H1 (cell line): ENCODE measurements at regions not wholly inside any gene's neighbourhood (a gene's known extent, or its start where the extent isn't known, plus 50 kb on each side); places are given as distances from the start of the nearest gene placed in this dataset.

Source experiments
- BCL11A ChIP-seq, 2 experiments: IDR thresholded peaks; one replicate each; pipeline ENCODE4 v1.6.1; 2011; ENCODE audit warnings: low read depth in 2 of 2, low read length in 2 of 2, mild to moderate bottlenecking in 2 of 2
- RBBP5 ChIP-seq: IDR thresholded peaks from 2 replicates; pipeline ENCODE4 v1.7.1; 2012; ENCODE audit warnings: low read depth, mild to moderate bottlenecking, inconsistent platforms, low read length, moderate library complexity, borderline replicate concordance
- RFX5 ChIP-seq: IDR thresholded peaks from 2 replicates; pipeline ENCODE4 v1.6.1; 2011; ENCODE audit warnings: low read depth, low read length, improper control_type of control experiment, borderline replicate concordance
- TF ChIP-seq, protein P1 (sequence below): fragments of 300-600 bp; sonication (generic); IDR thresholded peaks from 2 replicates; pipeline ENCODE4 v1.7.1; 2012; ENCODE audit warnings: low read length, moderate library complexity, mild to moderate bottlenecking, inconsistent platforms; ENCODE audit not compliant: insufficient replicate concordance
- TF ChIP-seq, protein P2 (sequence below): IDR thresholded peaks from 2 replicates; pipeline ENCODE4 v1.6.1; 2012; ENCODE audit warnings: inconsistent platforms

DNA sequence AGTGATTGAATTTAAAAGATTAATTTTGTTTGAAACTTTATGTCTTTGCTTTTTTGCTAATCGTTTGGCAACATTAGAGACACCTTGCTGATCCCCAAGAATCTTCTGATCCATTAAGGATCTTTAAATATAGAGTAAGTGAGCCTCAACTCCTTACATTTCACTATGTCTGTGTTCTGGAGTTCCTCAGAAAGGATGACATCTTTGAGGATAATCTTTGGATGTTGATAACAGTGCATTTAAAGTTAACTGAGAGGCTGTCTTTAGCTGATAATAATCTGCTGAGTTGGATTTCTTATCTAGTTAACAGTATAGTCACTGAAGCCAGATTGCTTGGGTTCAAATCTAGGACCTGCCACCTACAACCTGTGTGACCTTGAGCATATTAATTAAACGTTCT lies 221.6 kb upstream of the EMCN start (continued):
- TF ChIP-seq, protein P1, sequence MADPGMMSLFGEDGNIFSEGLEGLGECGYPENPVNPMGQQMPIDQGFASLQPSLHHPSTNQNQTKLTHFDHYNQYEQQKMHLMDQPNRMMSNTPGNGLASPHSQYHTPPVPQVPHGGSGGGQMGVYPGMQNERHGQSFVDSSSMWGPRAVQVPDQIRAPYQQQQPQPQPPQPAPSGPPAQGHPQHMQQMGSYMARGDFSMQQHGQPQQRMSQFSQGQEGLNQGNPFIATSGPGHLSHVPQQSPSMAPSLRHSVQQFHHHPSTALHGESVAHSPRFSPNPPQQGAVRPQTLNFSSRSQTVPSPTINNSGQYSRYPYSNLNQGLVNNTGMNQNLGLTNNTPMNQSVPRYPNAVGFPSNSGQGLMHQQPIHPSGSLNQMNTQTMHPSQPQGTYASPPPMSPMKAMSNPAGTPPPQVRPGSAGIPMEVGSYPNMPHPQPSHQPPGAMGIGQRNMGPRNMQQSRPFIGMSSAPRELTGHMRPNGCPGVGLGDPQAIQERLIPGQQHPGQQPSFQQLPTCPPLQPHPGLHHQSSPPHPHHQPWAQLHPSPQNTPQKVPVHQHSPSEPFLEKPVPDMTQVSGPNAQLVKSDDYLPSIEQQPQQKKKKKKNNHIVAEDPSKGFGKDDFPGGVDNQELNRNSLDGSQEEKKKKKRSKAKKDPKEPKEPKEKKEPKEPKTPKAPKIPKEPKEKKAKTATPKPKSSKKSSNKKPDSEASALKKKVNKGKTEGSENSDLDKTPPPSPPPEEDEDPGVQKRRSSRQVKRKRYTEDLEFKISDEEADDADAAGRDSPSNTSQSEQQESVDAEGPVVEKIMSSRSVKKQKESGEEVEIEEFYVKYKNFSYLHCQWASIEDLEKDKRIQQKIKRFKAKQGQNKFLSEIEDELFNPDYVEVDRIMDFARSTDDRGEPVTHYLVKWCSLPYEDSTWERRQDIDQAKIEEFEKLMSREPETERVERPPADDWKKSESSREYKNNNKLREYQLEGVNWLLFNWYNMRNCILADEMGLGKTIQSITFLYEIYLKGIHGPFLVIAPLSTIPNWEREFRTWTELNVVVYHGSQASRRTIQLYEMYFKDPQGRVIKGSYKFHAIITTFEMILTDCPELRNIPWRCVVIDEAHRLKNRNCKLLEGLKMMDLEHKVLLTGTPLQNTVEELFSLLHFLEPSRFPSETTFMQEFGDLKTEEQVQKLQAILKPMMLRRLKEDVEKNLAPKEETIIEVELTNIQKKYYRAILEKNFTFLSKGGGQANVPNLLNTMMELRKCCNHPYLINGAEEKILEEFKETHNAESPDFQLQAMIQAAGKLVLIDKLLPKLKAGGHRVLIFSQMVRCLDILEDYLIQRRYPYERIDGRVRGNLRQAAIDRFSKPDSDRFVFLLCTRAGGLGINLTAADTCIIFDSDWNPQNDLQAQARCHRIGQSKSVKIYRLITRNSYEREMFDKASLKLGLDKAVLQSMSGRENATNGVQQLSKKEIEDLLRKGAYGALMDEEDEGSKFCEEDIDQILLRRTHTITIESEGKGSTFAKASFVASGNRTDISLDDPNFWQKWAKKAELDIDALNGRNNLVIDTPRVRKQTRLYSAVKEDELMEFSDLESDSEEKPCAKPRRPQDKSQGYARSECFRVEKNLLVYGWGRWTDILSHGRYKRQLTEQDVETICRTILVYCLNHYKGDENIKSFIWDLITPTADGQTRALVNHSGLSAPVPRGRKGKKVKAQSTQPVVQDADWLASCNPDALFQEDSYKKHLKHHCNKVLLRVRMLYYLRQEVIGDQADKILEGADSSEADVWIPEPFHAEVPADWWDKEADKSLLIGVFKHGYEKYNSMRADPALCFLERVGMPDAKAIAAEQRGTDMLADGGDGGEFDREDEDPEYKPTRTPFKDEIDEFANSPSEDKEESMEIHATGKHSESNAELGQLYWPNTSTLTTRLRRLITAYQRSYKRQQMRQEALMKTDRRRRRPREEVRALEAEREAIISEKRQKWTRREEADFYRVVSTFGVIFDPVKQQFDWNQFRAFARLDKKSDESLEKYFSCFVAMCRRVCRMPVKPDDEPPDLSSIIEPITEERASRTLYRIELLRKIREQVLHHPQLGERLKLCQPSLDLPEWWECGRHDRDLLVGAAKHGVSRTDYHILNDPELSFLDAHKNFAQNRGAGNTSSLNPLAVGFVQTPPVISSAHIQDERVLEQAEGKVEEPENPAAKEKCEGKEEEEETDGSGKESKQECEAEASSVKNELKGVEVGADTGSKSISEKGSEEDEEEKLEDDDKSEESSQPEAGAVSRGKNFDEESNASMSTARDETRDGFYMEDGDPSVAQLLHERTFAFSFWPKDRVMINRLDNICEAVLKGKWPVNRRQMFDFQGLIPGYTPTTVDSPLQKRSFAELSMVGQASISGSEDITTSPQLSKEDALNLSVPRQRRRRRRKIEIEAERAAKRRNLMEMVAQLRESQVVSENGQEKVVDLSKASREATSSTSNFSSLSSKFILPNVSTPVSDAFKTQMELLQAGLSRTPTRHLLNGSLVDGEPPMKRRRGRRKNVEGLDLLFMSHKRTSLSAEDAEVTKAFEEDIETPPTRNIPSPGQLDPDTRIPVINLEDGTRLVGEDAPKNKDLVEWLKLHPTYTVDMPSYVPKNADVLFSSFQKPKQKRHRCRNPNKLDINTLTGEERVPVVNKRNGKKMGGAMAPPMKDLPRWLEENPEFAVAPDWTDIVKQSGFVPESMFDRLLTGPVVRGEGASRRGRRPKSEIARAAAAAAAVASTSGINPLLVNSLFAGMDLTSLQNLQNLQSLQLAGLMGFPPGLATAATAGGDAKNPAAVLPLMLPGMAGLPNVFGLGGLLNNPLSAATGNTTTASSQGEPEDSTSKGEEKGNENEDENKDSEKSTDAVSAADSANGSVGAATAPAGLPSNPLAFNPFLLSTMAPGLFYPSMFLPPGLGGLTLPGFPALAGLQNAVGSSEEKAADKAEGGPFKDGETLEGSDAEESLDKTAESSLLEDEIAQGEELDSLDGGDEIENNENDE = no peak
- no peak for TF ChIP-seq BCL11A (IDR thresholded peaks at IDR 0.05; ENCODE audit: low read depth in 2 of 2, low read length in 2 of 2)
- TF ChIP-seq RBBP5 = no peak
- no peak for TF ChIP-seq RFX5
- TF ChIP-seq, protein P2, sequence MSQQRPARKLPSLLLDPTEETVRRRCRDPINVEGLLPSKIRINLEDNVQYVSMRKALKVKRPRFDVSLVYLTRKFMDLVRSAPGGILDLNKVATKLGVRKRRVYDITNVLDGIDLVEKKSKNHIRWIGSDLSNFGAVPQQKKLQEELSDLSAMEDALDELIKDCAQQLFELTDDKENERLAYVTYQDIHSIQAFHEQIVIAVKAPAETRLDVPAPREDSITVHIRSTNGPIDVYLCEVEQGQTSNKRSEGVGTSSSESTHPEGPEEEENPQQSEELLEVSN = no peak
